ENCODE measurements at regions not wholly inside any gene's neighbourhood (a gene's known extent, or its start where the extent isn't known, plus 50 kb on each side); places are given as distances from the start of the nearest gene placed in this dataset.

DNA sequence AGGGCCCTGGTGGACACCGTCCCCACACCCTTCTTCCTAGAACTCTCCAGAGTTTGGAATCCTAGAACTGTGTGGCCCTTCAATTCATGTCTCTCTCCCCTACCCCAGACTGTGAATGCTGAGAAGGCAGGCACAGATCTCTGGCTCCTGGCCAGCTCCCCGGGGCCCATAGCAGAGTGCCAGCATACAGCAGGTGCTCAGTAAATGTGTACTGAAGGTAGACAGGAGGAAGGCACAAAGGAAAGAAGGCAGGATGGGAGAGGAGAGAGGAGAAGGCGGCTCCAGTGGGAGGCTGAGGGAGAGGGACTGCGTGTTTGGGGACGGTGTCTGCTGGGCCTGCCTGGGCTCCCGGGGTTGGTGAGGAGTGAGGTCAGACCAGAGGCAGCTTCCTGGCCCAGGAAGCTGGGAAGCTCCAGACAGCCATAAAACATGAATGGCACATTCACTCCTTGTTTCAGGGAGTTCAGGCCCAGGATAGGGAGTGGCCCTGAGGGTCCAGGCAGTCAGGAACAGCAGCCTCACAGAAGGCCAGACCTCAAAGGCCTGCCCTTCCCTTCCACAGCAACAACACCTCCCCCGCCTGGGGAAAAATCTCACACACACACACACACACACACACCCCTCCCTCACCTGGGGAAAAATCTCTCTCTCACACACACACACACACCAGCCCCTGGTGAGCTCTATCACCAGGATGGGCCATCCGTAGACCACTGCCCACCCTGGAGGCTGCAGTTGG is 137.1 kb upstream of the PRR20G start:
- TF ChIP-seq, protein P1, sequence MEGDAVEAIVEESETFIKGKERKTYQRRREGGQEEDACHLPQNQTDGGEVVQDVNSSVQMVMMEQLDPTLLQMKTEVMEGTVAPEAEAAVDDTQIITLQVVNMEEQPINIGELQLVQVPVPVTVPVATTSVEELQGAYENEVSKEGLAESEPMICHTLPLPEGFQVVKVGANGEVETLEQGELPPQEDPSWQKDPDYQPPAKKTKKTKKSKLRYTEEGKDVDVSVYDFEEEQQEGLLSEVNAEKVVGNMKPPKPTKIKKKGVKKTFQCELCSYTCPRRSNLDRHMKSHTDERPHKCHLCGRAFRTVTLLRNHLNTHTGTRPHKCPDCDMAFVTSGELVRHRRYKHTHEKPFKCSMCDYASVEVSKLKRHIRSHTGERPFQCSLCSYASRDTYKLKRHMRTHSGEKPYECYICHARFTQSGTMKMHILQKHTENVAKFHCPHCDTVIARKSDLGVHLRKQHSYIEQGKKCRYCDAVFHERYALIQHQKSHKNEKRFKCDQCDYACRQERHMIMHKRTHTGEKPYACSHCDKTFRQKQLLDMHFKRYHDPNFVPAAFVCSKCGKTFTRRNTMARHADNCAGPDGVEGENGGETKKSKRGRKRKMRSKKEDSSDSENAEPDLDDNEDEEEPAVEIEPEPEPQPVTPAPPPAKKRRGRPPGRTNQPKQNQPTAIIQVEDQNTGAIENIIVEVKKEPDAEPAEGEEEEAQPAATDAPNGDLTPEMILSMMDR (IDR thresholded peaks at IDR 0.05; ENCODE audit: low read depth, low read length), result no peak
- TF ChIP-seq EZH2phosphoT487 (IDR thresholded peaks at IDR 0.05; ENCODE audit: low read depth), result no peak
